Prostate gland (tissue), 2 donors: ENCODE measurements at regions not wholly inside any gene's neighbourhood (a gene's known extent, or its start where the extent isn't known, plus 50 kb on each side); places are given as distances from the start of the nearest gene placed in this dataset.

Experiments
- CTCF ChIP-seq, 4 experiments: fragments of 200-600 bp in 2 of 4; fragments of 450-650 bp in 2 of 4; sonication (generic) in 2 of 4; IDR thresholded peaks; 1 replicate in 3 of 4; 2 replicates in 1 of 4; pipeline ENCODE4 v1.5.1; 2016 to 2019; ENCODE audit warnings: antibody characterized with exemption in 4 of 4, mild to moderate bottlenecking in 2 of 4, moderate library complexity in 2 of 4
- POLR2A ChIP-seq: fragments of 450-650 bp; IDR thresholded peaks from one replicate; pipeline ENCODE4 v1.6.1; 2016; ENCODE audit warnings: antibody characterized with exemption, mild to moderate bottlenecking
- POLR2AphosphoS5 ChIP-seq: sonication (generic); formaldehyde crosslinking; IDR thresholded peaks from one replicate; pipeline ENCODE4 v1.6.1; 2017; ENCODE audit warnings: antibody characterized with exemption

- no peak for TF ChIP-seq CTCF (IDR thresholded peaks at IDR 0.05)
- no peak for TF ChIP-seq POLR2A
- TF ChIP-seq POLR2AphosphoS5, result no peak
Measured at GRCh38 chr14:49425921-49426320, 160.3 kb downstream of the RPS29 start.
